Stimulated activated naive CD8-positive, alpha-beta T cell treated with anti-CD3 and anti-CD28 coated beads, Interleukin-15, Interleukin-2, amounts not matched to agents 100 U/mL and 50 U/mL, for 24 hours (primary cell): ENCODE measurements at regions not wholly inside any gene's neighbourhood (a gene's known extent, or its start where the extent isn't known, plus 50 kb on each side); places are given as distances from the start of the nearest gene placed in this dataset.
"Not testable (repeated sequence)": the region's sequence is repeated elsewhere in the genome, so short reads cannot be mapped to it uniquely, and the experiment has no call there.

Experiments used
- ATAC-seq: fragments of 150-1000 bp; cut with Tn5 transposase; one replicate; pipeline ENCODE4 v1.10.0; 2021
- DNase-seq: peaks from one replicate; pipeline ENCODE4 v3.0.0; 2021

- no peak for DNase-seq
- ATAC-seq, result no peak
Observed at GRCh38 chr14:106037380-106037779, 511.0 kb downstream of the TMEM121 start.

- no peak for DNase-seq
- no peak for ATAC-seq
Observed at GRCh38 chr14:106038263-106038662, 511.9 kb downstream of the TMEM121 start.

- DNase-seq, result peak; percentile 85
- ATAC-seq, result peak; percentile 100
Observed at GRCh38 chr14:106039400-106039799, 513.0 kb downstream of the TMEM121 start.

- ATAC-seq (no peak), DNase-seq (no peak)
Observed at GRCh38 chr14:106044515-106044914, 518.1 kb downstream of the TMEM121 start.

GRCh38 chr14:106044949-106045596 is 518.7 kb downstream of the TMEM121 start:
- ATAC-seq, result peak; percentile 100

GRCh38 chr14:106051796-106052195 is 525.4 kb downstream of the TMEM121 start:
- ATAC-seq (peak; percentile 49), DNase-seq (no peak)

More at GRCh38 chr14:106044949-106045596, 518.7 kb downstream of the TMEM121 start:
- DNase-seq, result peak; percentile 93

- ATAC-seq, result no peak
- DNase-seq, result no peak
Observed at GRCh38 chr14:106055289-106055688, 528.9 kb downstream of the TMEM121 start.

- no peak for ATAC-seq
- DNase-seq, result no peak
Observed at GRCh38 chr14:106058342-106058741, 532.0 kb downstream of the TMEM121 start.

- no peak for ATAC-seq
- DNase-seq, result no peak
Observed at GRCh38 chr14:106060276-106060975, 534.0 kb downstream of the TMEM121 start.

GRCh38 chr14:106061877-106062500 is 535.6 kb downstream of the TMEM121 start:
- DNase-seq, result peak; percentile 71
- not testable (repeated sequence) for ATAC-seq

GRCh38 chr14:106062502-106063272 is 536.3 kb downstream of the TMEM121 start:
- ATAC-seq (no peak), DNase-seq (no peak)

- peak; percentile 52 for ATAC-seq
- DNase-seq, result no peak
Observed at GRCh38 chr14:106067935-106068334, 541.6 kb downstream of the TMEM121 start.

- DNase-seq (no peak), ATAC-seq (peak; percentile 61)
Observed at GRCh38 chr14:106069804-106070625, 543.6 kb downstream of the TMEM121 start.

- DNase-seq, result no peak
Observed at GRCh38 chr14:106080922-106081321, 554.5 kb downstream of the TMEM121 start.

GRCh38 chr14:106081721-106082120 is 555.3 kb downstream of the TMEM121 start:
- DNase-seq, result not testable (repeated sequence)
- peak; percentile 23 for ATAC-seq

More at GRCh38 chr14:106080922-106081321, 554.5 kb downstream of the TMEM121 start:
- no peak for ATAC-seq

GRCh38 chr14:106083082-106083481 is 556.7 kb downstream of the TMEM121 start:
- DNase-seq (no peak), ATAC-seq (peak; percentile 3)

- no peak for DNase-seq
- ATAC-seq, result no peak
Observed at GRCh38 chr14:106087837-106088236, 561.5 kb downstream of the TMEM121 start.

GRCh38 chr14:106088860-106089259 is 562.5 kb downstream of the TMEM121 start:
- not testable (repeated sequence) for DNase-seq, ATAC-seq

GRCh38 chr14:106094654-106095189 is 568.3 kb downstream of the TMEM121 start:
- peak; percentile 94 for ATAC-seq
- peak; percentile 97 for DNase-seq

GRCh38 chr14:106107703-106108102 is 581.3 kb downstream of the TMEM121 start:
- no peak for DNase-seq
- ATAC-seq, result no peak

- ATAC-seq (no peak), DNase-seq (no peak)
Observed at GRCh38 chr14:106109337-106109736, 583.0 kb downstream of the TMEM121 start.
